Cardiac fibroblast (primary cell): ENCODE measurements at regions not wholly inside any gene's neighbourhood (a gene's known extent, or its start where the extent isn't known, plus 50 kb on each side); places are given as distances from the start of the nearest gene placed in this dataset.
A peak's percentile ranks its signal among the peaks of the same experiment; 100 is the strongest.

Experiments used
- DNase-seq, 2 donors: peaks; one replicate each; pipeline versions ENCODE4 v3.0.0 to v3.0.0-alpha.2; 2010; ENCODE audit warnings: low read depth in 2 of 2
- H3K4me3 ChIP-seq, 2 donors: replicated peaks in 1 of 2; 1 replicate in 1 of 2; 2 replicates in 1 of 2; pipeline ENCODE4 v1.5.1; 2011; ENCODE audit warnings: low read depth in 2 of 2, low read length in 2 of 2, mild to moderate bottlenecking in 2 of 2, moderate library complexity in 1 of 2
- CTCF ChIP-seq: IDR thresholded peaks from one replicate; pipeline ENCODE4 v1.5.1; 2011; ENCODE audit warnings: low read depth, mild to moderate bottlenecking, low read length, inconsistent platforms

DNA sequence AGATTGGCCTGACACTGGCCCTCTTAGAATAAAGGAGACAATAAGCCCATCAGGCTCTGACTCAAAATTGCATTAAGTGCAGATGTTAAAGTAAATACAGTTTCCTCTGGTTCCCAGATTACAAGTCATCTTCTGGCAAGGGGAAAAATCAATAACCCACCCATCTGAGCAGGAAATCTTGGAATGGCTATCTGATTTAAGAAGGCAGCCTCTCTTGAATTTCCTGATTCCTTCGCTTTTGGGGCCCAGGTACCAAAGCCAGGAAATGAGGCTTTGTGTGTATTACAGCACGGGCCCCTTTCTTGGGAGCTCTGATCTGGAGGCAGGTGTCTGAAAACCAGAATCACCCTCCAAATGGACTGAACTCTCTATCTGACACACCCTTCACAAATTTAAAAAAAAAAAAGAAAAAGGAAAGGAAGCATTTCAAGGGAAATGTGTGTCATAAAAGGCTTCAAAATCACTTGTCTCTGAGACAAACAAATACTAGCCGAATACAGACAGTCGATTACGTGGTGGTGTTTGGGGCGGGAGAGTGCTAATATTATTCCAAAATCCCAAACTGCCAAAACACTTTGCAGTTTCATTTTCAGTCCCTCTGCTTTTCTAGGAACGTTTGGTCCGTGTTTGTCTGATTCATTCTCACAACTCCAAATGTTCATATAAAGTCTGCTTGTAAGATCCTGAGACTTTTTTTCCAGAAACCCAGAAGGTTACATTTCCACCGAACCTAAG, 240.9 kb upstream of the CAMK1G start:
- H3K4me3 ChIP-seq = no peak overlapping the region

DNA sequence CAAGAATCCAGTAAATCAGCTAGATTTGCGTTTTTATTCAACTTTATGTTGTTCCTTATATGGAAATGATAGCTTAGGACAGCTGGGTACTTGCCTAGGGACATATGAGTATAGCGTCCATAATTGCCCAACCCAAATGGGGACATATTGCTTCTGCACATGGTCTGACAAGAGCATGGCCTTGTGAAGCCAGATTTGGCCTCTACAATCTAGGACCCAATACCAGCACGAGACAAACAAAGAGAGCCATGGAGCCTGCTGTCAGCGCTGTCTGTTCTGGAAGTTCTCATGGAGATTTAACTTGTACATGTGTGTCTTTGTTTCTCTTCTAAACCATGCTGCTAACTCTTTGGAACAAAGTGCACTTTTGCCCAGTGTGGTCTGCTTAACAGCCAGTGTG, 240.0 kb upstream of the CAMK1G start:
- no peak for TF ChIP-seq CTCF

More for the DNA sequence above, 240.9 kb upstream of the CAMK1G start:
- DNase-seq = no peak
- no peak for TF ChIP-seq CTCF

GRCh38 chr1:209344156-209344555, 239.4 kb upstream of the CAMK1G start:
- no peak overlapping the region for H3K4me3 ChIP-seq
- no peak for TF ChIP-seq CTCF
- DNase-seq = no peak

More for the DNA sequence above, 240.0 kb upstream of the CAMK1G start:
- no peak overlapping the region for H3K4me3 ChIP-seq
- DNase-seq = no peak

- H3K4me3 ChIP-seq = no peak overlapping the region
- peak; percentile 21 to 22 for DNase-seq
- TF ChIP-seq CTCF = no peak
These were observed 233.9 kb upstream of the CAMK1G start for GRCh38 chr1:209349363-209350308.

DNA sequence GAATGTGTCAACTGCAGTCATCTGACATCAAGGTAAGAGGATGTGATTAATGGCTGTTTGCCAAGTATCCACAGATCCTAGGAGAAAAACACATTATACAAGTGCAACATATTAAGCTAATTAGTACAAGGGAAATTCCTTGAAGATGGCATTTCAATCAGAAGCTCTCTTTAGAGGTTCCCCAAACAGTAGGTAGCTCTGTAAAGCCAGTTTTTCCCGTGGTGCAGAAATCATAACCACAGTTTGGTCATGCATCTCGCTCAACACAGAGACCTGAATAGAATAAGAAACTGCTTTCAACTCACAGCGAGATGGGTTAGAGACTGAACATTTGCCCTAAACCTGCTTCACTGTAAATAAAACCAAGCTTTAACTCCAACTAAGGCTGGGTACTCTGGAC, 230.5 kb upstream of the CAMK1G start:
- H3K4me3 ChIP-seq = no peak overlapping the region
- no peak for TF ChIP-seq CTCF
- no peak for DNase-seq

- peak; percentile 93 for TF ChIP-seq CTCF
- no peak overlapping the region for H3K4me3 ChIP-seq
- peak; percentile 94 to 95 for DNase-seq
These were observed 229.2 kb upstream of the CAMK1G start for GRCh38 chr1:209354111-209354839.
